ENCODE measurements at regions not wholly inside any gene's neighbourhood (a gene's known extent, or its start where the extent isn't known, plus 50 kb on each side); places are given as distances from the start of the nearest gene placed in this dataset.

GRCh38 chr6:137282254-137282653 is 63.1 kb upstream of the IFNGR1 start:
- no peaks in the 10 kb centered on the region for H3K36me3 ChIP-seq (ENCODE audit: control insufficient read depth in 2 of 4, insufficient read depth in 4 of 4, low read length in 3 of 4)
- H3K4me3 ChIP-seq (ENCODE audit: extremely low read depth in 1 of 4, insufficient read depth in 2 of 4, low read depth in 3 of 4, low read length in 4 of 4): no peak overlapping the region
- no peak overlapping the region for H3K4me2 ChIP-seq (ENCODE audit: insufficient read depth in 1 of 2, low read depth in 2 of 2, low read length in 2 of 2)
- H3K9ac ChIP-seq (replicated peaks in 1 of 4; ENCODE audit: extremely low read depth in 1 of 4, low read depth in 3 of 4, low read length in 3 of 4): no peak overlapping the region
- no peak overlapping the region for H3K18ac ChIP-seq (ENCODE audit: extremely low read depth, low read length)
- CTCF ChIA-PET (ENCODE audit: partially characterized antibody): interaction anchor here (1.7 to 2.3 kb wide), 2 partner anchors 10 to 307 kb away, joined by 5 to 6 read pairs; no protein-coding TSS in a partner anchor
- no peak overlapping the region for H3K27ac ChIP-seq (ENCODE audit: low read depth, low read length)
- no peak overlapping the region for H3K23ac ChIP-seq (ENCODE audit: insufficient read length)
- no peak overlapping the region for H2BK15ac ChIP-seq (ENCODE audit: low read length)
- no peak overlapping the region for H3K4ac ChIP-seq (replicated peaks; ENCODE audit: insufficient read length, low read depth, low read length)
- H3K9me3 ChIP-seq (ENCODE audit: insufficient read depth in 2 of 2, low read depth in 1 of 2, low read length in 1 of 2): no peaks in the 10 kb centered on the region
- no peak overlapping the region for H2AK5ac ChIP-seq (ENCODE audit: low read depth, low read length)
- H2BK120ac ChIP-seq (replicated peaks; ENCODE audit: low read depth, low read length): no peak overlapping the region
- no peaks in the 10 kb centered on the region for H4K20me1 ChIP-seq (replicated peaks in 1 of 2; ENCODE audit: control insufficient read depth in 1 of 2, insufficient read depth in 2 of 2, low read length in 2 of 2)
- H4K8ac ChIP-seq (ENCODE audit: extremely low read depth, insufficient read depth, low read length): no peak overlapping the region
- no peak overlapping the region; the same call in 1 of the 2 replicates for H2AFZ ChIP-seq (ENCODE audit: low read length)
- DNase-seq (ENCODE audit: low read depth in 1 of 2, low spot score in 2 of 2): no peak
- no peak overlapping the region for H3K56ac ChIP-seq (replicated peaks; ENCODE audit: insufficient read length, low read depth, low read length)
- H3K79me1 ChIP-seq (ENCODE audit: low read depth, low read length): no peaks in the 10 kb centered on the region
- peaks cover 0 to 2% (median 0%) of the 10 kb centered on the region in 4 experiments; a peak in 1 of 7 replicates for H3K27me3 ChIP-seq (replicated peaks in 1 of 4; ENCODE audit: control insufficient read depth in 3 of 4, extremely low read depth in 1 of 4, insufficient read depth in 3 of 4, low read length in 3 of 4)
- 85% methylated on average over 8 of the region's 8 CpGs; no CpG with 5 or more reads in 1 of the 2 experiments for WGBS, 2 experiments (ENCODE audit: extremely low coverage in 1 of 2, insufficient coverage in 1 of 2, insufficient read length in 1 of 2, insufficient replicate concordance in 2 of 2, low coverage in 1 of 2, low lambda C conversion rate in 2 of 2, missing lambda C conversion rate in 1 of 2)
- POLR2A ChIA-PET (ENCODE audit: partially characterized antibody): interaction anchor here (1.0 kb wide), 1 partner anchor 61 kb away, joined by 3 read pairs; no protein-coding TSS in a partner anchor
- H3K79me2 ChIP-seq (ENCODE audit: control insufficient read depth in 1 of 2, insufficient read depth in 2 of 2, low read length in 2 of 2): no peaks in the 10 kb centered on the region
- H2BK5ac ChIP-seq (ENCODE audit: low read depth, low read length): no peak overlapping the region
- FAIRE-seq: no peak
- no peak overlapping the region for H2BK12ac ChIP-seq (ENCODE audit: low read depth, low read length)
- no peak overlapping the region for H2BK20ac ChIP-seq (ENCODE audit: low read length)
- peaks cover 0 to 4% (median 2%) of the 10 kb centered on the region in 4 experiments; a peak in 2 of 7 replicates for H3K4me1 ChIP-seq (replicated peaks in 1 of 4; ENCODE audit: control insufficient read depth in 3 of 4, insufficient read depth in 4 of 4, low read length in 3 of 4)
- H4K91ac ChIP-seq (replicated peaks; ENCODE audit: insufficient read length, low read length): no peak overlapping the region
- no peaks in the 10 kb centered on the region for H3K23me2 ChIP-seq (ENCODE audit: low read depth, low read length)
- H3K14ac ChIP-seq (ENCODE audit: insufficient read length): no peak overlapping the region
- H4K5ac ChIP-seq (ENCODE audit: insufficient read length, low read depth, low read length): no peak overlapping the region
- TF ChIP-seq EZH2 (IDR thresholded peaks at IDR 0.05; ENCODE audit: low read depth, low read length, severe bottlenecking) (no peak), GTF2F1 (IDR thresholded peaks at IDR 0.05; ENCODE audit: borderline replicate concordance, low read depth, low read length) (no peak), ZNF274 (IDR thresholded peaks at IDR 0.05; ENCODE audit: borderline replicate concordance, extremely low read depth, low read length) (no peak), CHD2 (IDR thresholded peaks at IDR 0.05; ENCODE audit: low read length) (no peak), POLR2A (IDR thresholded peaks at IDR 0.05; ENCODE audit: control extremely low read depth in 1 of 2, low read depth in 2 of 2, low read length in 2 of 2) (no peak), TAF7 (optimal IDR thresholded peaks at IDR 0.05; ENCODE audit: borderline replicate concordance, low read depth, low read length) (no peak), CBX5 (IDR thresholded peaks at IDR 0.05; ENCODE audit: low read depth, low read length) (no peak), CTCF (IDR thresholded peaks at IDR 0.05; ENCODE audit: control extremely low read depth in 1 of 3, insufficient read depth in 1 of 3, low read depth in 1 of 3, low read length in 3 of 3) (no peak), BCL11A (IDR thresholded peaks at IDR 0.05; ENCODE audit: low read depth in 2 of 2, low read length in 2 of 2) (no peak), SIX5 (IDR thresholded peaks at IDR 0.05; ENCODE audit: low read depth, low read length) (no peak), JUN (IDR thresholded peaks at IDR 0.05; ENCODE audit: low read depth, low read length) (no peak), TBP (IDR thresholded peaks at IDR 0.05; ENCODE audit: low read depth, low read length) (no peak), SRF (IDR thresholded peaks at IDR 0.05; ENCODE audit: low read depth, low read length) (no peak)

All from H1 (cell line).